Mesenchymal stem cell (in vitro differentiated cells and primary cell): ENCODE measurements at regions not wholly inside any gene's neighbourhood (a gene's known extent, or its start where the extent isn't known, plus 50 kb on each side); places are given as distances from the start of the nearest gene placed in this dataset.

ENCODE experiments used
- DNase-seq: peaks from one replicate; pipeline ENCODE4 v3.0.0-alpha.2; 2013
- H2AFZ ChIP-seq: one replicate; pipeline ENCODE4 v1.6.1; 2013; ENCODE audit warnings: low read depth, mild to moderate bottlenecking, control low read depth, inconsistent platforms, low read length, moderate library complexity
- H2AK5ac ChIP-seq: 2 replicates; pipeline ENCODE4 v1.6.1; 2013; ENCODE audit warnings: low read length, moderate library complexity, mild to moderate bottlenecking, inconsistent platforms; ENCODE audit not compliant: severe bottlenecking
- H2BK120ac ChIP-seq: one replicate; pipeline ENCODE4 v1.6.1; 2013; ENCODE audit warnings: low read depth, mild to moderate bottlenecking, inconsistent platforms, low read length, moderate library complexity
- H2BK12ac ChIP-seq, 2 experiments: one replicate each; pipeline ENCODE4 v1.6.1; 2013; ENCODE audit warnings: inconsistent platforms in 2 of 2, low read length in 2 of 2, mild to moderate bottlenecking in 2 of 2, moderate library complexity in 2 of 2, control low read depth in 1 of 2
- H2BK15ac ChIP-seq: one replicate; pipeline ENCODE4 v1.6.1; 2013; ENCODE audit warnings: mild to moderate bottlenecking, low read depth, inconsistent platforms; ENCODE audit not compliant: poor library complexity, severe bottlenecking
- H2BK5ac ChIP-seq: 2 replicates; pipeline ENCODE4 v1.6.1; 2013; ENCODE audit warnings: low read depth, mild to moderate bottlenecking, low read length, control low read depth, inconsistent platforms; ENCODE audit not compliant: poor library complexity, severe bottlenecking
- H3K14ac ChIP-seq, 2 experiments: one replicate each; pipeline ENCODE4 v1.6.1; 2013; ENCODE audit warnings: inconsistent platforms in 2 of 2, low read length in 2 of 2, control low read depth in 1 of 2, mild to moderate bottlenecking in 1 of 2, moderate library complexity in 1 of 2
- H3K18ac ChIP-seq, 2 experiments: one replicate each; pipeline ENCODE4 v1.6.1; 2013; ENCODE audit warnings: inconsistent platforms in 2 of 2, low read length in 2 of 2, control low read depth in 1 of 2, low read depth in 1 of 2, mild to moderate bottlenecking in 1 of 2
- H3K23ac ChIP-seq, 2 experiments: one replicate each; pipeline ENCODE4 v1.6.1; 2013; ENCODE audit warnings: inconsistent platforms in 2 of 2, low read length in 2 of 2, mild to moderate bottlenecking in 2 of 2, moderate library complexity in 2 of 2, control low read depth in 1 of 2
- H3K27ac ChIP-seq: 2 replicates; pipeline ENCODE4 v1.5.1; 2013; ENCODE audit warnings: mild to moderate bottlenecking, moderate library complexity, low read length, control low read depth, inconsistent platforms; ENCODE audit not compliant: poor library complexity, severe bottlenecking
- H3K27me3 ChIP-seq, 2 experiments: 2 replicates each; pipeline versions ENCODE4 v1.6.1 to v1.7.0; 2013; ENCODE audit warnings: low read length in 2 of 2, mild to moderate bottlenecking in 2 of 2, moderate library complexity in 2 of 2, control low read depth in 1 of 2, inconsistent platforms in 1 of 2; ENCODE audit not compliant: control insufficient read depth in 1 of 2, insufficient read depth in 1 of 2
- H3K36me3 ChIP-seq, 2 experiments: 2 replicates each; pipeline versions ENCODE4 v1.6.1 to v1.7.0; 2013; ENCODE audit warnings: low read length in 2 of 2, control low read depth in 1 of 2, inconsistent platforms in 1 of 2, low read depth in 1 of 2, mild to moderate bottlenecking in 1 of 2; ENCODE audit not compliant: insufficient read depth in 2 of 2, control insufficient read depth in 1 of 2
- H3K4ac ChIP-seq, 2 experiments: one replicate each; pipeline ENCODE4 v1.6.1; 2013; ENCODE audit warnings: inconsistent platforms in 2 of 2, low read length in 2 of 2, mild to moderate bottlenecking in 2 of 2, moderate library complexity in 2 of 2, control low read depth in 1 of 2, low read depth in 1 of 2
- H3K4me1 ChIP-seq: 2 replicates; pipeline ENCODE4 v1.6.1; 2013; ENCODE audit warnings: low read depth, low read length, control low read depth; ENCODE audit not compliant: control insufficient read depth, insufficient read depth
- H3K4me2 ChIP-seq: 2 replicates; pipeline ENCODE4 v1.6.1; 2013; ENCODE audit warnings: low read length, mild to moderate bottlenecking, inconsistent platforms; ENCODE audit not compliant: poor library complexity, severe bottlenecking
- H3K4me3 ChIP-seq, 2 experiments: 2 replicates each; pipeline versions ENCODE4 v1.5.1 to v1.7.0; 2013; ENCODE audit warnings: low read length in 2 of 2, mild to moderate bottlenecking in 2 of 2, control low read depth in 1 of 2, low read depth in 1 of 2; ENCODE audit not compliant: insufficient read depth in 1 of 2
- H3K79me1 ChIP-seq: replicated peaks from 2 replicates; pipeline ENCODE4 v1.6.1; 2013; ENCODE audit warnings: mild to moderate bottlenecking, control low read depth, low read length, inconsistent platforms; ENCODE audit not compliant: poor library complexity, severe bottlenecking
- H3K9ac ChIP-seq: 2 replicates; pipeline ENCODE4 v1.7.0; 2013; ENCODE audit warnings: mild to moderate bottlenecking, low read length, moderate library complexity
- H3K9me3 ChIP-seq: 2 replicates; pipeline ENCODE4 v1.7.0; 2013; ENCODE audit warnings: mild to moderate bottlenecking, low read length; ENCODE audit not compliant: control insufficient read depth
- H4K8ac ChIP-seq: one replicate; pipeline ENCODE4 v1.6.1; 2013; ENCODE audit warnings: inconsistent platforms, mild to moderate bottlenecking, low read length, moderate library complexity
- H4K91ac ChIP-seq: one replicate; pipeline ENCODE4 v1.6.1; 2013; ENCODE audit warnings: mild to moderate bottlenecking, low read length, inconsistent platforms
- WGBS: methylation state at CpG from one replicate; pipeline ENCODE4 v1.1.7; 2013; ENCODE audit warnings: mixed read lengths; 5-methylcytosine and 5-hydroxymethylcytosine counted together

GRCh38 chr2:184268900-184269477 lies 329.3 kb upstream of the ZNF804A start:
- Histone ChIP-seq H4K8ac (no peak overlapping the region), H3K79me1 (no peaks in the 10 kb centered on the region), H3K9me3 (no peaks in the 10 kb centered on the region), H3K4me3 (no peak overlapping the region), H4K91ac (no peak overlapping the region), H3K4ac (no peak overlapping the region), H2BK15ac (no peak overlapping the region), H3K36me3 (no peaks in the 10 kb centered on the region), H3K14ac (no peak overlapping the region), H2AFZ (no peak overlapping the region), H3K27me3 (no peaks in the 10 kb centered on the region), H3K18ac (no peak overlapping the region), H3K27ac (no peak overlapping the region), H2BK12ac (no peak overlapping the region), H2AK5ac (no peak overlapping the region), H3K4me2 (no peak overlapping the region), H3K23ac (no peak overlapping the region), H2BK5ac (no peak overlapping the region), H2BK120ac (no peak overlapping the region), H3K4me1 (no peaks in the 10 kb centered on the region), H3K9ac (no peak overlapping the region)
- no peak for DNase-seq
- 92% methylated on average over 4 of the region's 5 CpGs for whole genome bisulfite sequencing

- Histone ChIP-seq H4K8ac (no peak overlapping the region), H3K4ac (no peak overlapping the region), H2BK15ac (no peak overlapping the region), H3K36me3 (no peaks in the 10 kb centered on the region), H3K9ac (no peak overlapping the region), H3K4me1 (no peaks in the 10 kb centered on the region), H2BK120ac (no peak overlapping the region), H3K18ac (no peak overlapping the region), H3K27me3 (no peaks in the 10 kb centered on the region), H3K14ac (no peak overlapping the region), H3K27ac (no peak overlapping the region), H3K23ac (no peak overlapping the region), H2BK5ac (no peak overlapping the region), H3K4me2 (no peak overlapping the region), H2AK5ac (no peak overlapping the region), H2AFZ (no peak overlapping the region), H3K79me1 (no peaks in the 10 kb centered on the region), H3K4me3 (no peak overlapping the region), H2BK12ac (no peak overlapping the region), H3K9me3 (no peaks in the 10 kb centered on the region), H4K91ac (no peak overlapping the region)
- DNase-seq: no peak
- WGBS: 95% methylated on average over 5 of the region's 5 CpGs
Observed at GRCh38 chr2:184270660-184271059, 327.7 kb upstream of the ZNF804A start.

DNA sequence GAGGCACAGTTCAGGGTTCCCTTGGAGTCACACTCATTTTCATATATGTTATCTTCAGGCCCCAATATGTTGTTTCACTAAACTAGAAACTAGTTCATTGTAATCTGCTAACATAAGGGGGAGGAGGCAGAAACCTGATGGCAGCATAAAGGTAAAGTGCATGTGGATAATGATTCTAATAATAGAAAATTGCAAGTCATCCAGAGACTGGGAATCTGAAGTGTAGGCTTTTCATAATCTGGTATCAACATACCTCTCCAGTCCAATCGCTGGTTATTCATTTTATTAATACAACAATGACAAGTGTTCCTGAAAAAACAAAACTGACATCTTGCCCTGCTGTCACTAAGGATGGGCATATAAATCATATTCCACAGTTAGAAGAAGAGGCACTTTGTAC lies 326.3 kb upstream of the ZNF804A start:
- WGBS: 91% methylated on average over 1 of the region's 1 CpG
- Histone ChIP-seq H2BK12ac (no peak overlapping the region), H3K18ac (no peak overlapping the region), H3K4me1 (no peaks in the 10 kb centered on the region), H3K9ac (no peak overlapping the region), H3K79me1 (no peaks in the 10 kb centered on the region), H3K4ac (no peak overlapping the region), H3K27ac (no peak overlapping the region), H3K14ac (no peak overlapping the region), H2AK5ac (no peak overlapping the region), H2BK120ac (no peak overlapping the region), H4K91ac (no peak overlapping the region), H4K8ac (no peak overlapping the region), H2BK5ac (no peak overlapping the region), H3K9me3 (no peaks in the 10 kb centered on the region), H3K27me3 (no peaks in the 10 kb centered on the region), H3K36me3 (no peaks in the 10 kb centered on the region), H3K4me2 (no peak overlapping the region), H3K23ac (no peak overlapping the region), H2AFZ (no peak overlapping the region), H2BK15ac (no peak overlapping the region), H3K4me3 (no peak overlapping the region)
- no peak for DNase-seq

GRCh38 chr2:184294831-184295230 lies 303.5 kb upstream of the ZNF804A start:
- WGBS: 78% methylated on average over 1 of the region's 2 CpGs
- H3K23ac ChIP-seq: no peak overlapping the region
- H2BK15ac ChIP-seq: no peak overlapping the region
- DNase-seq: no peak
- H3K9me3 ChIP-seq: no peaks in the 10 kb centered on the region
- no peak overlapping the region for H2BK12ac ChIP-seq
- no peak overlapping the region for H3K27ac ChIP-seq
- H3K4me1 ChIP-seq: no peaks in the 10 kb centered on the region
- no peak overlapping the region for H3K14ac ChIP-seq
- no peak overlapping the region for H4K91ac ChIP-seq
- no peak overlapping the region for H2BK120ac ChIP-seq
- no peak overlapping the region for H3K4ac ChIP-seq
- H3K18ac ChIP-seq: no peak overlapping the region
- no peak overlapping the region for H2AFZ ChIP-seq
- H3K79me1 ChIP-seq: no peaks in the 10 kb centered on the region
- H3K4me3 ChIP-seq: no peak overlapping the region
- H2AK5ac ChIP-seq: no peak overlapping the region
- H3K36me3 ChIP-seq: no peaks in the 10 kb centered on the region
- no peak overlapping the region for H3K4me2 ChIP-seq
- H2BK5ac ChIP-seq: no peak overlapping the region
- no peaks in the 10 kb centered on the region for H3K27me3 ChIP-seq
- H4K8ac ChIP-seq: no peak overlapping the region
- H3K9ac ChIP-seq: no peak overlapping the region
